ENCODE measurements at regions not wholly inside any gene's neighbourhood (a gene's known extent, or its start where the extent isn't known, plus 50 kb on each side); places are given as distances from the start of the nearest gene placed in this dataset.

GRCh38 chr3:74756674-74757073 lies 142.2 kb upstream of the CNTN3 start:
- Mint-ChIP-seq H3K4me1 (peaks cover 0 to 3% of the 10 kb centered on the region in 2 experiments; a peak in 1 of 4 replicates), H3K27ac (no peak overlapping the region), H3K4me3 (no peak overlapping the region), H3K27me3 (ENCODE audit: low read depth) (no peaks in the 10 kb centered on the region), H3K9me3 (no peaks in the 10 kb centered on the region; a peak in 1 of 5 replicates), H3K36me3 (ENCODE audit: insufficient read depth in 1 of 3, low read depth in 3 of 3) (no peaks in the 10 kb centered on the region)
- WGBS (ENCODE audit: extremely low coverage, insufficient read length, low lambda C conversion rate) = no CpG with 5 or more reads among the region's 2 CpGs
- Histone ChIP-seq H3K23ac (ENCODE audit: insufficient read length, low read depth, low read length) (no peak overlapping the region), H3K79me2 (ENCODE audit: insufficient read depth, low read length) (no peaks in the 10 kb centered on the region), H3K79me1 (ENCODE audit: insufficient read depth, low read depth, low read length, poor library complexity, severe bottlenecking) (no peaks in the 10 kb centered on the region), H2BK120ac (ENCODE audit: low read depth, low read length, poor library complexity, severe bottlenecking) (no peak overlapping the region), H4K20me1 (ENCODE audit: control insufficient read depth, insufficient read depth, insufficient read length) (no peaks in the 10 kb centered on the region), H3K9ac (ENCODE audit: extremely low read depth, insufficient read length, low read length) (no peak overlapping the region), H2BK15ac (ENCODE audit: low read depth, low read length) (no peak overlapping the region), H2AK5ac (ENCODE audit: insufficient read length, low read length) (no peak overlapping the region), H3K9me3 (ENCODE audit: control insufficient read depth, low read depth, low read length) (no peaks in the 10 kb centered on the region), H2BK5ac (ENCODE audit: insufficient read length, low read length) (no peak overlapping the region), H3K4ac (ENCODE audit: low read depth, low read length) (no peak overlapping the region), H3T11ph (ENCODE audit: low read length) (no peak overlapping the region), H2BK20ac (ENCODE audit: low read depth, low read length, poor library complexity, severe bottlenecking) (no peak overlapping the region), H3K4me1 (ENCODE audit: insufficient read depth, low read length) (no peaks in the 10 kb centered on the region), H3K14ac (ENCODE audit: insufficient read depth, low read length) (no peak overlapping the region), H3K27ac (ENCODE audit: insufficient read length, low read depth, low read length) (no peak overlapping the region), H4K8ac (replicated peaks; ENCODE audit: insufficient read length, low read depth, low read length) (no peak overlapping the region), H3K23me2 (ENCODE audit: insufficient read length, low read depth, low read length, poor library complexity, severe bottlenecking) (no peaks in the 10 kb centered on the region), H2AFZ (ENCODE audit: low read length) (no peak overlapping the region), H3K18ac (ENCODE audit: insufficient read length, low read depth, low read length) (no peak overlapping the region), H3K4me2 (ENCODE audit: insufficient read depth, insufficient read length, low read length) (no peak overlapping the region), H3K27me3 (ENCODE audit: insufficient read depth, low read length) (no peaks in the 10 kb centered on the region), H2BK12ac (ENCODE audit: insufficient read length, low read depth, low read length) (no peak overlapping the region), H3K56ac (ENCODE audit: insufficient read length, low read depth, low read length) (no peak overlapping the region), H4K91ac (ENCODE audit: insufficient read length, low read depth, low read length) (no peak overlapping the region), H4K5ac (ENCODE audit: insufficient read length, low read depth, low read length) (no peak overlapping the region)
- no peak for DNase-seq
- TF ChIP-seq, protein P1, sequence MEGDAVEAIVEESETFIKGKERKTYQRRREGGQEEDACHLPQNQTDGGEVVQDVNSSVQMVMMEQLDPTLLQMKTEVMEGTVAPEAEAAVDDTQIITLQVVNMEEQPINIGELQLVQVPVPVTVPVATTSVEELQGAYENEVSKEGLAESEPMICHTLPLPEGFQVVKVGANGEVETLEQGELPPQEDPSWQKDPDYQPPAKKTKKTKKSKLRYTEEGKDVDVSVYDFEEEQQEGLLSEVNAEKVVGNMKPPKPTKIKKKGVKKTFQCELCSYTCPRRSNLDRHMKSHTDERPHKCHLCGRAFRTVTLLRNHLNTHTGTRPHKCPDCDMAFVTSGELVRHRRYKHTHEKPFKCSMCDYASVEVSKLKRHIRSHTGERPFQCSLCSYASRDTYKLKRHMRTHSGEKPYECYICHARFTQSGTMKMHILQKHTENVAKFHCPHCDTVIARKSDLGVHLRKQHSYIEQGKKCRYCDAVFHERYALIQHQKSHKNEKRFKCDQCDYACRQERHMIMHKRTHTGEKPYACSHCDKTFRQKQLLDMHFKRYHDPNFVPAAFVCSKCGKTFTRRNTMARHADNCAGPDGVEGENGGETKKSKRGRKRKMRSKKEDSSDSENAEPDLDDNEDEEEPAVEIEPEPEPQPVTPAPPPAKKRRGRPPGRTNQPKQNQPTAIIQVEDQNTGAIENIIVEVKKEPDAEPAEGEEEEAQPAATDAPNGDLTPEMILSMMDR (conservative IDR thresholded peaks at IDR 0.05) = no peak

Measured in H9 (cell line).